GM11168 (cell line): ENCODE measurements at regions not wholly inside any gene's neighbourhood (a gene's known extent, or its start where the extent isn't known, plus 50 kb on each side); places are given as distances from the start of the nearest gene placed in this dataset.

Source experiments
- in situ Hi-C: fragments of 300-500 bp; cut with MboI; formaldehyde crosslinking; loops from one replicate; pipeline ENCODE4 v1.12.0; 2022; ENCODE audit warnings: low sequenced_read_pairs; ENCODE audit not compliant: unreplicated experiment

DNA sequence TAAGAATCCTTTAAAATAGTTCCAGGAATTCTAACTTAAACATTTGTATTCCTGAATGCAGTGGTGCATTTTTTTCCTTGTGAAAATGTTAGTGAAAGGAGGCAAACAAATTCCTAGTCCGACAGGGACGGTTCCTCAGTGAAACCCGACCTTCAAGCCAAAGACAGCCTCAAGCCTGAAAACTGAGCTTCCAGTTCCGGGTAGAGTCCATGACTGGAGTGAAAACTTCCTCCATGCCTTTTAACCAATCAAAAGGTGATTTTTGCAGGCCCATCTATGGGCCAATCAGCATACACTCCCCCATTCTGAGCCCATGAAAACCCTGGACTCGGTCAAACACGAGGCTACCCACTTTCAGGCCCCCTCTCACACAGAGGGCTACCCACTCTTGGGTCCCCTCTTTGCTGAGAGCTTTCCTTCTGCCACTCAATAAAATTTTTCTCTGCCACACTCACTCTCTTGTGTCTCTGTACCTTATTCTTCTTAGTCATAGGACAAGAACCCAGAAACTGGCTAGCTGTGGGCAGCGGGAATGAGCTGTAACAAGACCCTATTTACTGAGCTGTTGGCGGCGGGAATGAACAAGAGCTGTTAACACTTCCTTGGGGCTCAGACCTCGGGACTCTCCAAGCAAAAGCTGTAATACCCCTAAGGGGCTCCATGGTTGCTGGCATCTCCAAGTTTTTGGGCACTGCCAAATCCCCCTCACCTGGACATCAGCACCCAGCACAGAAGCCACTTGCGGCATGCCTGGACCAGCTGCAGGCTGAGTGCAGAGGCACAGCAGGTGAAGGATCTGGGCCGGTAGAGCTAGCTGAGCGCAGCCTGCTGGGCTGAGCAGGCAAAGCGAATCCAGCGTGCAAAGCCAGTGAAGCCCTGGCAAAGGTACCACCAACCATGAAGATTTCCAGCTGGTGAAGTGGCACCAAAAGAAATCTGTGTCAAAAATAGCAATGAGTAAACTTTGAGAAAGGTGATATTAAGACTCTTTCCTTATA lies 598.8 kb downstream of the MCTP2 start:
- in situ Hi-C loops: no loop called here

DNA sequence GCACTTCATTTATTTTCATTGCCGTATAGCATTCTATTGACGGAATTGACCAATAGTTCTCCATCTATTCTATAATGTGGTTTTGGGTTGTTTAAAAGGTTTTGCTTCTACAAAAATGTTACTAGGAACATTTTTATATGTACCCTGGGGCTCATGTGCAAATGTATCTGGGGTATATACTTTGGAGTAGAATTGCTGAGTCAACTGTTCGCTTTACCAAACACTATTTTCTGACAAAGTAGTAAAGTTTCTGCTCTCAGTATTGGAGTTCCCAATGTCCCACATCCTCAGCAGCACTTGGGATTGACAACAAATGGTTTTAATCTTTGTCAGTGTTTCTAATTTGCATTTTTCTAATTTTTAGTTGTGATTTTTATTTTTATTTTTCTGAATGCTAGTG lies 602.6 kb downstream of the MCTP2 start:
- in situ Hi-C loops: no loop called here

DNA sequence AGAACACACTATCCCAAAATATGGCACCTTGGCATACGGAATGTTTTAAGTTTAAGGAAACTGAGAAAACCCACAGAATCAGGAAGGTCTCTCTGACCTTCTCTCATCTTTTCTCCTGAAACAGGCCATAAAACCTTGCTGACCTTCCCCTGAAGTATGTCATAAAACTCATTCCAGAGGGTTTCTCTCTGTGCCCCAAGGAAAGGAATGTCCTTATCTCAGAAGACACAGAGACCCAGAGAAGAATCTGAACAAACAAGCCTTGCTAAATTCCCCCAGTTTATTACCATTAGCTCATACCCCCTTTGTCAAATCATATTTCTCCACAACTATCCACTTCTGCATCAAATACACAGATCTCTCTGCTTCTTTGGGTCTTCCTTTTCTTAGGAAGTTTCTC lies 603.1 kb downstream of the MCTP2 start:
- in situ Hi-C loops: no loop called here

DNA sequence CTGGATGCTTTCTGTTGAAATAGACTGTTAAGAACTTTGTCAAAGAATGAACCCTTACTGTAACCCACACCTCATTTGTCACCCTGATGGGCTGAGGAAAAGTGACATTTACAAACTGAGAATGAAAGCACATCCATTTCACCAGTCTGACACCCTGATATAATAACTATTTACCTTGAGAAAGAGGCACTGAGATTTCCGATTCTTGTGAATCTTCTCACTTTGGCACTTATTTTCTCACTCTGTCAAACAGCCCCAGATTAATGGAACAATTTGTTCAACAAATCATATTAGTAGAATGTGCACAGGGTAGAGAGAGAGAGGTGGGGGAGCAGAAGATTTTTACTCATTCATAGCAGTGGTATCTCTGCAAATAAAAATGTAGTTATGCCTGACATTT lies 606.9 kb downstream of the MCTP2 start:
- in situ Hi-C loops: no loop called here

DNA sequence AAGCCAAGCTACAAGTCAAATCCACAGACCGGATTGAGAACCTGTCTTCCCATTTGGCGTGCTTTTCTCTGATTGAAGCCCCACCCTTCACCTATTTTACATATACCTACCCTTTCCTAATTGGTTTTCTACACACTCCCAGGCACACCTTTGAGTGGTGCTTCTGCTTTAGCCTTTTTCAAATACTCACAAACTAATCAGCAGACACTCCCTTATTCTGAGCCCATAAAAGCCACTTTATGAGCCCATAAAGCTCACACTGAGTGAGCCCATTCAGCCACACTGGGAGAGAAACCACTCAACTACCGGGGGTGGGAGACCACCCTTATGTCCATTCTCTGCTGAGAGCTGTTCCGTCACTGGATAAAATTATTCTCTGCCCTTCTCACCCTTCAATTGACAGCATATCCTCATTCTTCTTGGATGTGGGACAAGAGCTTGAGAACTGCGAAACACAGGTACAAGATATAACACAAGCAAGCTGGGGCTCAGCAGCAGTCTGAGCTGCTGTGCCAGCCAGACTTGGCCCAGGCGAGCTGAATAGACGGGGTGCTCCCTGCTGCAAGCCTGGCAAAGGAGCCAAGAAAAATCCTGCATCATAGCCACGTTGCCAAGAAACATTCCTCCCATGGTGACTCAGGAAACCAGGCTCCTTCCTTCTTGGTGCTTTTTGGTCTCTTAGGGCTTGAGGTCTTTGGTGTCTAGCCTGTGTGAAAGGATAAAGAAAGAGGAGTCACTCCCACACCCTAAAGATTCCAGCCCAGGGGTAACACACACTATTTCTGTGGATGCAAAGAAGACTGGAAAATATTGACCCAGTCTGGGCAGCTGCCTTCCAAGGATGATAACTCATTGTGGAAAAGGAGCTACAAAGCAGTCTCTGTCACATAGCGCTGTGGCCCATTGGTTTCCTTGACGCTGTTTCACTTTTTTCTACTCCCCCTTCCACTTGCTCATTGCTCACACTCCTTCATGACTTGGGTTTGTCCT lies 609.7 kb downstream of the MCTP2 start:
- in situ Hi-C loops: no loop called here

GRCh38 chr15:94843060-94843459 lies 611.7 kb downstream of the MCTP2 start:
- in situ Hi-C loops: no loop called here

DNA sequence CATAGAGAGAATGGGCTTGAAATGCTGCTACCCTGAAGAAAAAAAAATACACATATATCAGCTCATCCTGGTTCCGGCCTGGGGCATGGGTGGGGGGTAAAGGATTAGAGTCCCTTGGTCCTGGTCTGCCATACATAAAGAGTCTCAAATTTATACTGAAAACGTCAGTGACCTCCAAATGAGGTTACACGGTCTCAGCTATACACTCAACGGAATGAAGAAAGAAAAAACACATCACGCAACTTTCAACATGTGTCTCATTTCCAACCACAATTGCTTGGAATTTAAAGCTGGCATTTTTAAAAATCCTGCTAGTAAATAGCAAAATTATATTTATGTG lies 612.8 kb downstream of the MCTP2 start:
- in situ Hi-C loops: no loop called here

GRCh38 chr15:94844538-94845389 lies 613.4 kb downstream of the MCTP2 start:
- in situ Hi-C loops: no loop called here

- in situ Hi-C loops: no loop called here
These were observed 614.0 kb downstream of the MCTP2 start for GRCh38 chr15:94845390-94845716.

DNA sequence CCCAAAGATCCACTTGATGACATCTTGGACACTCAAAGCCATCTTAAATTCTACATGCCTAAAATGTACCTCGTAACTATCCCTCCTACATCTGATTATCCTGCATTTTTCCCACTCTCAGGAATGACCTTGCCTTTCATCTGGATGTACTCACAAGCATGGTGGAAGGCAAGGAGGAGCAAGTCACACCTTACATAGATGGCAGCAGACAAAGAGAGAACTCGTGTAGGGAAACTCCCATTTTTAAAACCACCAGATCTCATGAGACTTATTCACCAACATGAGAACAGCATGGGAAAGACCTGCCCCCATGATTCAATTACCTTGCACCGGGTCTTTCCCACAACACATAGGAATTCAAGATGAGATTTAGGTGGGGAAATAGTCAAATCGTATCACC lies 616.0 kb downstream of the MCTP2 start:
- in situ Hi-C loops: no loop called here

GRCh38 chr15:94848054-94848453 lies 616.7 kb downstream of the MCTP2 start:
- in situ Hi-C loops: no loop called here

GRCh38 chr15:94855018-94855408 lies 623.7 kb downstream of the MCTP2 start:
- in situ Hi-C loops: no loop called here

DNA sequence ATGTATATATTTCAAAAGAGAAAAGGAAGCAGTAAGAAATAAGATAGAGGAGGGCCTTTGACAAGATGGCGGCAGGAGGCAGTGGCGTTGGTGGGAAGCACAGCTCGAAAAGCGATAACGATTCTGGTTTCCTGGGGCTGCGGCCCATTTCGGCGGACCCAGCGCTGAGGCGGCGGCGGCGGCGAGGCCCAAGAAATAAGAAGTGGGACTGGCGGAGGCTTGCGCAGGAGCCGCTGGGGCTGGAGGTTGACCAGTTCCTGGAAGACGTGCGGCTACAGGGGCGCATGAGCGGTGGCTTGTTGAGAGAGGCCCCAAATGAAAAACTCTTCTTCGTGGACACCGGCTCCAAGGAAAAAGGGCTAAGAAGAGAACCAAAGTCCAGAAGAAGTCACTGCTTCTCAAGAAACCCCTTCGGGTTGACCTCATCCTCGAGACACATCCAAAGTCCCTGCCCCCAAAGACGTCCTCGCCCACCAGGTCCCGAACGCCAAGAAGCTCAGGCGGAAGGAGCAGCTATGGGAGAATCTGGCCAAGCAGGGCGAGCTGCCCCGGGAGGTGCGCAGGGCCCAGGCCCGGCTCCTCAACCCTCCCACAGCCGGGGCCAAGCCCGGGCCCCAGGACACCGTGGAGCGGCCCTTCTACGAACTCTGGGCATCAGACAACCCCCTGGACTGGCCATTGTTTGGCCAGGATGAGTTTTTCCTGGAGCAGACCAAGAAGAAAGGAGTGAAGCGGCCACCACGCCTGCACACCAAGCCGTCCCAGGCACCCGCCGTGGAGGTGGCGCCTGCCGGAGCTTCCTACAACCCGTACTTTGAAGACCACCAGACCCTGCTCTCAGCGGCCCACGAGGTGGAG lies 624.3 kb downstream of the MCTP2 start:
- in situ Hi-C loops: no loop called here

DNA sequence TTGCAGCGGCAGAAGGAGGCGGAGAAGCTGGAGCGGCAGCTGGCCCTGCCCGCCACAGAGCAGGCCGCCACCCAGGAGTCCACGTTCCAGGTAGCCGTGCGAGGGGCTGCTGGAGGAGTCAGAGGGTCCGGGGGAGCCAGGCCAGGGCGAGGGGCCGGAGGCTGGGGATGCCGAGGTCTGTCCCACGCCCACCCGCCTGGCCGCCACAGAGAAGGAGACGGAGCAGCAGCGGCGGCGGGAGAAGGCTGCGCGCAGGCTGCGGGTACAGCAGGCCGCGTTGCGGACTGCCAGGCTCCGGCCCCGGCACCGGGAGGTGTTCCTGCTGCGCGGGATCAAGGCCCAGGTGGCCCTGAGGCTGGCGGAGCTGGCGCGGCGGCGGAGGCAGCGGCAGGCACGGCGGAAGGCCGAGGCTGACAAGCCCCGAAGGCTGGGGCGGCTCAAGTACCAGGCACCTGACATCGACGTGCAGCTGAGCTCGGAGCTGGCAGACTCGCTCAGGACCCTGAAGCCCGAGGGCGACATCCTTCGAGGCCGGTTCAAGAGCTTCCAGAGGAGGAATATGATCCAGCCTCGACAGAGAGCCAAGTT lies 625.0 kb downstream of the MCTP2 start:
- in situ Hi-C loops: no loop called here

DNA sequence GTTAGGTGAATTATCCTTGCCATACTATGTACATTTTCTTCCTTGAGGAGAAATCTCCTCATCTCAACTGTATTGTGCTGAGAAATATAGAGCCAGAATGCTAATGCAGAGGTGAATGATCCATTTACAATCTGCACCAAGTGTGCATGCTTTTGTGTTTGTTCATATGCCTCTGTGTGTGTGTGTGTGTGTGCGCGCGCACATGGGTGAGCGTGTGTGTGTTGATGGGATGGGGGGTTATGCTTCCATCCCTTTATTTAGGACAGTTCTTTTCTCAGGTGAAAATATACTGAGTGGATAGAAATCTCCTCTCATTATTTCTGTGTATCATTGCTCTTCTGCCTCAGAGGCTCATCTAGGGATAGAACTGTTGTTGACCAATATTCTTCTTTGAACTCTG lies 626.1 kb downstream of the MCTP2 start:
- in situ Hi-C loops: no loop called here

DNA sequence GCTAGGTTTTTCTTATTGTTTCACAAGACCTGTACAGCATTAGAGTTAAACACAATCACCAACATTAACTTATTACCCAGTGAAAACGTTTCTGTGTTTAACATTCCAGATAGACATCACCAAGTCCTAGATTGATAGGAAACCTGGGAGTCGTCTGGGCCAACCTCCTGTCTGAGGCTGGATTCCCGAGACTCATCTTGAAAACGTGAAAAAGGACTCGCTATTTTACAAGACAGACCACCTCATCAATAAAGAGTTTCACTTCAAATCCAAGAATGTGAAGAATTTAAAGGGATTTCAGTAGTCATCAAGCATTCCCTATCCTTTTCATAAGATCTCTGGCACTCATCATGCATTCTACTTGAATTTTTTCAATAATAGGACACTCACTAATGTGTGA lies 626.6 kb downstream of the MCTP2 start:
- in situ Hi-C loops: no loop called here

GRCh38 chr15:94858449-94858848 lies 627.1 kb downstream of the MCTP2 start:
- in situ Hi-C loops: no loop called here

- in situ Hi-C loops: no loop called here
These were observed 627.6 kb downstream of the MCTP2 start for GRCh38 chr15:94858920-94859319.

DNA sequence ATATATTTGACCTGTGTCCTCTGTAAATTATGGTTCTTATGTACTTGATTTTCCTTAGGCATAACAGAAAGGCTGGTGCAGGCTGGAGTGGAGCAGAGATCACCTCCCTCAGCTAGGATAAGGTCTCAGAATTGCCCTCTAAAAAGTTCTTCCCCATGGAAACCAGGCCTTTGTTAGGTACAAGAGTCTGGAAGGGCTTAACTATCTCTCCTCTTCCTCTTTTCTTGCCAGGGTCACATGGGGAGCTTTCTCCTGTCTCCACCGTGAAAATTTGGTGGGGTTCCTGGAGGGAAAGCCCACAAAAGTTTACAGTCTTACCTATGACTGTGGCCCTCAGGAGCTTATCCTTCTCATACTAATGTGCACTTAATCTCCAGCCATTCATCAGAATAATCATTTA lies 633.2 kb downstream of the MCTP2 start:
- in situ Hi-C loops: no loop called here
